ENCODE measurements at regions not wholly inside any gene's neighbourhood (a gene's known extent, or its start where the extent isn't known, plus 50 kb on each side); places are given as distances from the start of the nearest gene placed in this dataset.
A peak's percentile ranks its signal among the peaks of the same experiment; 100 is the strongest.

- Histone ChIP-seq H3K27ac (ENCODE audit: low read depth, low read length) (no peak overlapping the region), H3K27me3 (ENCODE audit: insufficient read depth, low read length, poor library complexity, severe bottlenecking) (no peaks in the 10 kb centered on the region), H3K4me1 (ENCODE audit: insufficient read depth, low read length) (no peaks in the 10 kb centered on the region), H3K9me3 (ENCODE audit: low read length) (no peaks in the 10 kb centered on the region), H3K36me3 (ENCODE audit: insufficient read depth, low read length) (no peaks in the 10 kb centered on the region), H3K4me3 (ENCODE audit: low read length) (no peak overlapping the region)
- H3K27ac Mint-ChIP-seq, result no peak overlapping the region
- CTCF ChIA-PET, result no interaction called here
- H3K9me3 Mint-ChIP-seq, result peaks cover 0 to 2% (median 0%) of the 10 kb centered on the region in 5 donors
- H3K4me1 Mint-ChIP-seq, result no peaks in the 10 kb centered on the region
- H3K4me3 Mint-ChIP-seq, result no peak overlapping the region
- DNase-seq, result no peak
- POLR2A ChIA-PET, result no interaction called here
- no peaks in the 10 kb centered on the region for H3K36me3 Mint-ChIP-seq
- no peaks in the 10 kb centered on the region for H3K27me3 Mint-ChIP-seq
Measured at GRCh38 chr5:128669803-128670202, 131.8 kb upstream of the FBN2 start.

GRCh38 chr5:128671943-128672342 is 133.9 kb upstream of the FBN2 start:
- no peaks in the 10 kb centered on the region for H3K4me1 ChIP-seq (ENCODE audit: insufficient read depth, low read length)
- no peak for DNase-seq
- peaks cover 0 to 5% (median 2%) of the 10 kb centered on the region in 5 donors for H3K9me3 Mint-ChIP-seq
- peaks cover 0 to 3% of the 10 kb centered on the region in 2 donors for H3K27me3 Mint-ChIP-seq
- POLR2A ChIA-PET, result no interaction called here
- no peaks in the 10 kb centered on the region for H3K36me3 ChIP-seq (ENCODE audit: insufficient read depth, low read length)
- H3K4me1 Mint-ChIP-seq, result no peaks in the 10 kb centered on the region
- no peaks in the 10 kb centered on the region for H3K9me3 ChIP-seq (ENCODE audit: low read length)
- H3K4me3 ChIP-seq (ENCODE audit: low read length), result no peak overlapping the region
- H3K27me3 ChIP-seq (ENCODE audit: insufficient read depth, low read length, poor library complexity, severe bottlenecking), result no peaks in the 10 kb centered on the region
- no peak overlapping the region for H3K27ac ChIP-seq (ENCODE audit: low read depth, low read length)
- H3K4me3 Mint-ChIP-seq, result no peak overlapping the region
- CTCF ChIA-PET, result no interaction called here
- H3K27ac Mint-ChIP-seq, result no peak overlapping the region
- H3K36me3 Mint-ChIP-seq, result no peaks in the 10 kb centered on the region

GRCh38 chr5:128673000-128673399 is 135.0 kb upstream of the FBN2 start:
- Histone ChIP-seq H3K4me1 (ENCODE audit: insufficient read depth, low read length) (no peaks in the 10 kb centered on the region), H3K27ac (ENCODE audit: low read depth, low read length) (no peak overlapping the region), H3K27me3 (ENCODE audit: insufficient read depth, low read length, poor library complexity, severe bottlenecking) (no peaks in the 10 kb centered on the region), H3K4me3 (ENCODE audit: low read length) (no peak overlapping the region), H3K36me3 (ENCODE audit: insufficient read depth, low read length) (no peaks in the 10 kb centered on the region), H3K9me3 (ENCODE audit: low read length) (no peaks in the 10 kb centered on the region)
- Mint-ChIP-seq H3K36me3 (no peaks in the 10 kb centered on the region), H3K27ac (no peak overlapping the region), H3K4me1 (no peaks in the 10 kb centered on the region), H3K9me3 (peaks cover 0 to 5% (median 2%) of the 10 kb centered on the region in 5 donors), H3K27me3 (peaks cover 0 to 3% of the 10 kb centered on the region in 2 donors), H3K4me3 (no peak overlapping the region)
- ChIA-PET CTCF (no interaction called here), POLR2A (no interaction called here)
- no peak for DNase-seq

- peaks cover 0 to 5% (median 2%) of the 10 kb centered on the region in 5 donors for H3K9me3 Mint-ChIP-seq
- Histone ChIP-seq H3K4me3 (ENCODE audit: low read length) (no peak overlapping the region), H3K27ac (ENCODE audit: low read depth, low read length) (no peak overlapping the region), H3K27me3 (ENCODE audit: insufficient read depth, low read length, poor library complexity, severe bottlenecking) (no peaks in the 10 kb centered on the region), H3K9me3 (ENCODE audit: low read length) (no peaks in the 10 kb centered on the region), H3K4me1 (ENCODE audit: insufficient read depth, low read length) (no peaks in the 10 kb centered on the region), H3K36me3 (ENCODE audit: insufficient read depth, low read length) (no peaks in the 10 kb centered on the region)
- H3K4me1 Mint-ChIP-seq, result no peaks in the 10 kb centered on the region
- no peak for DNase-seq
- no peak overlapping the region for H3K4me3 Mint-ChIP-seq
- peaks cover 0 to 3% of the 10 kb centered on the region in 2 donors for H3K27me3 Mint-ChIP-seq
- no peaks in the 10 kb centered on the region for H3K36me3 Mint-ChIP-seq
- no peak overlapping the region for H3K27ac Mint-ChIP-seq
- POLR2A ChIA-PET, result no interaction called here
- CTCF ChIA-PET, result no interaction called here
Measured at GRCh38 chr5:128673411-128673957, 135.4 kb upstream of the FBN2 start.

GRCh38 chr5:128673970-128674369 is 135.9 kb upstream of the FBN2 start:
- Histone ChIP-seq H3K4me3 (ENCODE audit: low read length) (no peak overlapping the region), H3K36me3 (ENCODE audit: insufficient read depth, low read length) (no peaks in the 10 kb centered on the region), H3K27me3 (ENCODE audit: insufficient read depth, low read length, poor library complexity, severe bottlenecking) (no peaks in the 10 kb centered on the region), H3K9me3 (ENCODE audit: low read length) (no peaks in the 10 kb centered on the region), H3K4me1 (ENCODE audit: insufficient read depth, low read length) (no peaks in the 10 kb centered on the region), H3K27ac (ENCODE audit: low read depth, low read length) (no peak overlapping the region)
- no peak for DNase-seq
- ChIA-PET CTCF (interaction anchor here (0.9 kb wide), 1 partner anchor 463 kb away, joined by 3 read pairs; no protein-coding TSS in a partner anchor), POLR2A (no interaction called here)
- Mint-ChIP-seq H3K36me3 (no peaks in the 10 kb centered on the region), H3K27ac (no peak overlapping the region), H3K9me3 (peaks cover 0 to 5% (median 2%) of the 10 kb centered on the region in 5 donors), H3K27me3 (peaks cover 0 to 3% of the 10 kb centered on the region in 2 donors), H3K4me3 (no peak overlapping the region), H3K4me1 (no peaks in the 10 kb centered on the region)

GRCh38 chr5:128674837-128675446 is 136.9 kb upstream of the FBN2 start:
- POLR2A ChIA-PET, result no interaction called here

GRCh38 chr5:128681096-128681495 is 143.1 kb upstream of the FBN2 start:
- H3K36me3 ChIP-seq (ENCODE audit: insufficient read depth, low read length), result no peaks in the 10 kb centered on the region
- no peaks in the 10 kb centered on the region for H3K4me1 ChIP-seq (ENCODE audit: insufficient read depth, low read length)
- no peak overlapping the region for H3K27ac Mint-ChIP-seq
- POLR2A ChIA-PET, result no interaction called here
- H3K4me3 Mint-ChIP-seq, result no peak overlapping the region
- H3K4me1 Mint-ChIP-seq, result no peaks in the 10 kb centered on the region
- H3K9me3 ChIP-seq (ENCODE audit: low read length), result no peaks in the 10 kb centered on the region
- H3K27me3 Mint-ChIP-seq, result peaks cover 0 to 3% of the 10 kb centered on the region in 2 donors
- no peaks in the 10 kb centered on the region for H3K36me3 Mint-ChIP-seq
- no peaks in the 10 kb centered on the region for H3K27me3 ChIP-seq (ENCODE audit: insufficient read depth, low read length, poor library complexity, severe bottlenecking)
- H3K9me3 Mint-ChIP-seq, result peaks cover 0 to 4% (median 0%) of the 10 kb centered on the region in 5 donors
- DNase-seq, result no peak
- H3K27ac ChIP-seq (ENCODE audit: low read depth, low read length), result no peak overlapping the region
- no peak overlapping the region for H3K4me3 ChIP-seq (ENCODE audit: low read length)
- CTCF ChIA-PET, result no interaction called here

More at GRCh38 chr5:128674837-128675446, 136.9 kb upstream of the FBN2 start:
- Histone ChIP-seq H3K4me3 (ENCODE audit: low read length) (no peak overlapping the region), H3K27me3 (ENCODE audit: insufficient read depth, low read length, poor library complexity, severe bottlenecking) (no peaks in the 10 kb centered on the region), H3K4me1 (ENCODE audit: insufficient read depth, low read length) (no peaks in the 10 kb centered on the region), H3K36me3 (ENCODE audit: insufficient read depth, low read length) (no peaks in the 10 kb centered on the region), H3K27ac (ENCODE audit: low read depth, low read length) (no peak overlapping the region), H3K9me3 (ENCODE audit: low read length) (no peaks in the 10 kb centered on the region)
- no peak overlapping the region for H3K4me3 Mint-ChIP-seq
- peaks cover 0 to 3% of the 10 kb centered on the region in 2 donors for H3K27me3 Mint-ChIP-seq
- no peaks in the 10 kb centered on the region for H3K4me1 Mint-ChIP-seq
- peaks cover 0 to 5% (median 2%) of the 10 kb centered on the region in 5 donors for H3K9me3 Mint-ChIP-seq
- CTCF ChIA-PET, result interaction anchor here (0.9 to 1.9 kb wide), 2 partner anchors 14 to 464 kb away, joined by 3 to 5 read pairs; no protein-coding TSS in a partner anchor
- peak in 1 of 5 donors; percentile 2 for DNase-seq
- H3K27ac Mint-ChIP-seq, result no peak overlapping the region
- no peaks in the 10 kb centered on the region for H3K36me3 Mint-ChIP-seq

- no peaks in the 10 kb centered on the region for H3K9me3 ChIP-seq (ENCODE audit: low read length)
- no peaks in the 10 kb centered on the region for H3K27me3 ChIP-seq (ENCODE audit: insufficient read depth, low read length, poor library complexity, severe bottlenecking)
- H3K36me3 ChIP-seq (ENCODE audit: insufficient read depth, low read length), result no peaks in the 10 kb centered on the region
- H3K27ac ChIP-seq (ENCODE audit: low read depth, low read length), result no peak overlapping the region
- H3K27me3 Mint-ChIP-seq, result peaks cover 0 to 3% of the 10 kb centered on the region in 2 donors
- H3K4me3 Mint-ChIP-seq, result no peak overlapping the region
- no peak for DNase-seq
- no peak overlapping the region for H3K27ac Mint-ChIP-seq
- no peaks in the 10 kb centered on the region for H3K4me1 ChIP-seq (ENCODE audit: insufficient read depth, low read length)
- no peaks in the 10 kb centered on the region for H3K4me1 Mint-ChIP-seq
- ChIA-PET POLR2A (no interaction called here), CTCF (no interaction called here)
- H3K9me3 Mint-ChIP-seq, result peaks cover 0 to 4% (median 0%) of the 10 kb centered on the region in 5 donors
- H3K4me3 ChIP-seq (ENCODE audit: low read length), result no peak overlapping the region
- H3K36me3 Mint-ChIP-seq, result no peaks in the 10 kb centered on the region
Measured at GRCh38 chr5:128681764-128682592, 143.9 kb upstream of the FBN2 start.
